ENCODE measurements at regions not wholly inside any gene's neighbourhood (a gene's known extent, or its start where the extent isn't known, plus 50 kb on each side); places are given as distances from the start of the nearest gene placed in this dataset.

GRCh38 chr4:138401334-138401733, 159.2 kb upstream of the SLC7A11 start:
- Histone ChIP-seq H3K27ac (no peak overlapping the region), H3K36me3 (no peaks in the 10 kb centered on the region), H3K4me1 (peaks cover 0 to 13% (median under 1%) of the 10 kb centered on the region in 4 donors), H3K4me3 (no peak overlapping the region), H3K27me3 (no peaks in the 10 kb centered on the region), H3K9me3 (no peaks in the 10 kb centered on the region)
- DNase-seq (ENCODE audit: low spot score in 2 of 2), result no peak
- WGBS, 2 donors, result 12 to 23% methylated on average over 3 of the region's 3 CpGs
- TF ChIP-seq EP300 (IDR thresholded peaks at IDR 0.05) (no peak), POLR2A (IDR thresholded peaks at IDR 0.05) (no peak)
- TF ChIP-seq, protein P1, sequence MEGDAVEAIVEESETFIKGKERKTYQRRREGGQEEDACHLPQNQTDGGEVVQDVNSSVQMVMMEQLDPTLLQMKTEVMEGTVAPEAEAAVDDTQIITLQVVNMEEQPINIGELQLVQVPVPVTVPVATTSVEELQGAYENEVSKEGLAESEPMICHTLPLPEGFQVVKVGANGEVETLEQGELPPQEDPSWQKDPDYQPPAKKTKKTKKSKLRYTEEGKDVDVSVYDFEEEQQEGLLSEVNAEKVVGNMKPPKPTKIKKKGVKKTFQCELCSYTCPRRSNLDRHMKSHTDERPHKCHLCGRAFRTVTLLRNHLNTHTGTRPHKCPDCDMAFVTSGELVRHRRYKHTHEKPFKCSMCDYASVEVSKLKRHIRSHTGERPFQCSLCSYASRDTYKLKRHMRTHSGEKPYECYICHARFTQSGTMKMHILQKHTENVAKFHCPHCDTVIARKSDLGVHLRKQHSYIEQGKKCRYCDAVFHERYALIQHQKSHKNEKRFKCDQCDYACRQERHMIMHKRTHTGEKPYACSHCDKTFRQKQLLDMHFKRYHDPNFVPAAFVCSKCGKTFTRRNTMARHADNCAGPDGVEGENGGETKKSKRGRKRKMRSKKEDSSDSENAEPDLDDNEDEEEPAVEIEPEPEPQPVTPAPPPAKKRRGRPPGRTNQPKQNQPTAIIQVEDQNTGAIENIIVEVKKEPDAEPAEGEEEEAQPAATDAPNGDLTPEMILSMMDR (IDR thresholded peaks at IDR 0.05), result no peak

- WGBS, 2 donors, result 54 to 60% methylated on average over 4 of the region's 4 CpGs
- peaks cover 0 to 12% (median 0%) of the 10 kb centered on the region in 4 donors for H3K4me1 ChIP-seq
- H3K4me3 ChIP-seq, result no peak overlapping the region
- H3K36me3 ChIP-seq, result no peaks in the 10 kb centered on the region
- no peak for DNase-seq (ENCODE audit: low spot score in 2 of 2)
- TF ChIP-seq EP300 (IDR thresholded peaks at IDR 0.05), result no peak
- TF ChIP-seq, protein P1 (IDR thresholded peaks at IDR 0.05), result no peak
- TF ChIP-seq POLR2A (IDR thresholded peaks at IDR 0.05), result no peak
- no peaks in the 10 kb centered on the region for H3K27me3 ChIP-seq
- H3K27ac ChIP-seq, result no peak overlapping the region
- no peaks in the 10 kb centered on the region for H3K9me3 ChIP-seq
Observed at GRCh38 chr4:138400543-138400942, 158.4 kb upstream of the SLC7A11 start.

GRCh38 chr4:138400066-138400465, 157.9 kb upstream of the SLC7A11 start:
- TF ChIP-seq, protein P1 (IDR thresholded peaks at IDR 0.05), result no peak
- TF ChIP-seq POLR2A (IDR thresholded peaks at IDR 0.05) (no peak), EP300 (IDR thresholded peaks at IDR 0.05) (no peak)
- no peaks in the 10 kb centered on the region for H3K27me3 ChIP-seq
- no peaks in the 10 kb centered on the region for H3K9me3 ChIP-seq
- peaks cover 0 to 12% (median 0%) of the 10 kb centered on the region in 4 donors for H3K4me1 ChIP-seq
- DNase-seq (ENCODE audit: low spot score in 2 of 2), result no peak
- no peak overlapping the region for H3K4me3 ChIP-seq
- no peaks in the 10 kb centered on the region for H3K36me3 ChIP-seq
- no peak overlapping the region for H3K27ac ChIP-seq

GRCh38 chr4:138399081-138399480, 156.9 kb upstream of the SLC7A11 start:
- no peaks in the 10 kb centered on the region for H3K27me3 ChIP-seq
- TF ChIP-seq POLR2A (IDR thresholded peaks at IDR 0.05), result no peak
- TF ChIP-seq EP300 (IDR thresholded peaks at IDR 0.05), result no peak
- H3K36me3 ChIP-seq, result no peaks in the 10 kb centered on the region
- peaks cover 0 to 12% (median 0%) of the 10 kb centered on the region in 4 donors for H3K4me1 ChIP-seq
- no peak overlapping the region for H3K4me3 ChIP-seq
- H3K27ac ChIP-seq, result no peak overlapping the region
- no peak for DNase-seq (ENCODE audit: low spot score in 2 of 2)
- H3K9me3 ChIP-seq, result no peaks in the 10 kb centered on the region

DNA sequence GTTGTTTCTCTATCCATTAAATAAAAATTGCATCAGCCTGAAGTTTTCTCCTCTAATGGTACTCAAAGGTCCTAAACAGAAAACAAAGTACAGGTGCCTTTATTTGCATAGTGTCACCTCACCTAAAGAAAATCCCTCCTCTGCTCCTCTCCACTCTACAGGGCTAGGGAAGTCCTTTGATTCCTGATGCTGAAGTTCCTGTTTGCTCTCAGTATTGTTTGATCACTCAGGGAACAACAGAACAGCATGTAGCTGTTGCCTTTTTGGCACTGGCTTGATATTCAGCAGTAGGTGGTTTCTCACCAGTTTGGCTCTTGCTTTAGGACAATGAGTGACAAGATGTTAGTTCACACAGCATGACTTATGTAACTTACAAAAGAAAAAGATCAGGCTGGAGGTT, 156.2 kb upstream of the SLC7A11 start:
- Histone ChIP-seq H3K4me3 (no peak overlapping the region), H3K36me3 (no peaks in the 10 kb centered on the region), H3K9me3 (no peaks in the 10 kb centered on the region), H3K27ac (no peak overlapping the region), H3K27me3 (no peaks in the 10 kb centered on the region), H3K4me1 (peaks cover 0 to 12% (median 0%) of the 10 kb centered on the region in 4 donors)
- DNase-seq (ENCODE audit: low spot score in 2 of 2), result no peak
- no peak for TF ChIP-seq EP300 (IDR thresholded peaks at IDR 0.05)
- TF ChIP-seq, protein P1 (IDR thresholded peaks at IDR 0.05), result no peak
- TF ChIP-seq POLR2A (IDR thresholded peaks at IDR 0.05), result no peak
